SKM-1 treated with dmso at 0.1 percent for 144 hours (cell line): ENCODE measurements at regions not wholly inside any gene's neighbourhood (a gene's known extent, or its start where the extent isn't known, plus 50 kb on each side); places are given as distances from the start of the nearest gene placed in this dataset.

Experiments
- DNase-seq: peaks from one replicate; lab custom pipeline; 2025; ENCODE audit not compliant: unreplicated experiment; lab: John Stamatoyannopoulos, UW

DNA sequence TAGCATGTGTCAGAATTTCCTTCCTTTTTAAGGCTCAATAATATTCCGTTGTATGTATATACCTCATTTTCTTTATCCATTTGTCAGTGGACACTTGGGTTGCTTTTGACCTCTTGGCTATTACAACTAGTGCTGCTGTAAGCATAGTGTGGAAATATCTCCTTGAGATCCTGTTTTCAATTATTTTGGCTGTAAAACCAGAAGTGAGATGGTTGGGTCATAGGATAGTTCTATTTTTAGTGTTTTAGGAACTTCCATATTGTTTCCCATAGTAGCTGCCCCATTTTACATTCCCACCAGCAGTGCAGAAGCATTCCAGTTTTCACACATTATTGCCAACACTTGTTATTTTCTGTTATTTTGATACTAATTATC is 70.4 kb upstream of the C15orf39 start:
- peak; percentile 93 for DNase-seq

- no peak for DNase-seq
These were observed 66.9 kb upstream of the C15orf39 start for GRCh38 chr15:75134748-75135147.

GRCh38 chr15:75136118-75136517 is 65.6 kb upstream of the C15orf39 start:
- no peak for DNase-seq

- no peak for DNase-seq
These were observed 64.9 kb upstream of the C15orf39 start for GRCh38 chr15:75136758-75137157.

DNA sequence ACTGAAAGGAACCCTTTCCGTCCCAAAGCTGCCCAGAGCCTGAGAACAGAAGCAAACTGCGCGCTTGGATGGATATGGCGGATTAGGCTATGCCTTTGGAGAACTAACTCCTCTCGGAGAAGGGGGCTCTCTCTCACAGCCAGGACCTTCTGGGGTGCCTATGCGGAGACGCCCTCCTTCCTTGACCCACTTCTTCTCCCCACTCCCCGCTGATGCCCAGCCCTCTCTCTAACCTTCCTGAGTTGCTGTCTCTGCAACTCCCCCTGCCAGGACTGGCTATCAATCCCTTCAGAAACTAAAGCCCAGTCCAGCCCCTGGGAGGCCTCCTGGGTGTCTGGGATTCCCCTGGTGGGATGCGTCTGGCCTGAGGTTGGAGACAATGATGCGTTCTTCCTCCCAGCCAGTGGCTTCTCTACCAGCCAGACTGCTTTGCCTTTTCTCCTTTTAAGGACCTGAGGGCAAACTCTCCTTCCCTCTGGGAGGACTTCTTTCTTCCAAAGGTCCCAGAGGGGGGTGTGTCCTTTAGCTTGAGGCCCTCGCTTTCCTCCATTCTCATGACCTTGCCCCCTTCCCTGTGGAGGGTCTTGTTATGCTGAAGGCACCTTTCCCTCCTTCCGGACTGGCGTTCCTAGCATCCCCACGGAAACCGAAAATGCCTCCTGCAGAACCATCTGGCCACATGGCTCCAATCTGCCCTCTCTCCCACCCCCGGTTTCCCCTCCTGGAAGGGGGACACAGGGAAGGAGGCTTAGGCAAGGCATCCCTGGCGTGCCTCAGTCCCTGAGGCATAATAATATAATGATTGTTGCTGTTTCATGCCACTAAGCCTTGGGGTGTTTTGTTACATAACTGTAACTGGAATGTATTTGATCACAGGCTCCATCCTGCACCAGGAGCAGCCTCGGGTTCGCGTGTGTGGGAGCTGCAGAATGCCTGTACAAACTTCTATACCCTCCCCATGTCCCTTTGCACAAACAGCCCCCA is 63.4 kb upstream of the C15orf39 start:
- no peak for DNase-seq

DNA sequence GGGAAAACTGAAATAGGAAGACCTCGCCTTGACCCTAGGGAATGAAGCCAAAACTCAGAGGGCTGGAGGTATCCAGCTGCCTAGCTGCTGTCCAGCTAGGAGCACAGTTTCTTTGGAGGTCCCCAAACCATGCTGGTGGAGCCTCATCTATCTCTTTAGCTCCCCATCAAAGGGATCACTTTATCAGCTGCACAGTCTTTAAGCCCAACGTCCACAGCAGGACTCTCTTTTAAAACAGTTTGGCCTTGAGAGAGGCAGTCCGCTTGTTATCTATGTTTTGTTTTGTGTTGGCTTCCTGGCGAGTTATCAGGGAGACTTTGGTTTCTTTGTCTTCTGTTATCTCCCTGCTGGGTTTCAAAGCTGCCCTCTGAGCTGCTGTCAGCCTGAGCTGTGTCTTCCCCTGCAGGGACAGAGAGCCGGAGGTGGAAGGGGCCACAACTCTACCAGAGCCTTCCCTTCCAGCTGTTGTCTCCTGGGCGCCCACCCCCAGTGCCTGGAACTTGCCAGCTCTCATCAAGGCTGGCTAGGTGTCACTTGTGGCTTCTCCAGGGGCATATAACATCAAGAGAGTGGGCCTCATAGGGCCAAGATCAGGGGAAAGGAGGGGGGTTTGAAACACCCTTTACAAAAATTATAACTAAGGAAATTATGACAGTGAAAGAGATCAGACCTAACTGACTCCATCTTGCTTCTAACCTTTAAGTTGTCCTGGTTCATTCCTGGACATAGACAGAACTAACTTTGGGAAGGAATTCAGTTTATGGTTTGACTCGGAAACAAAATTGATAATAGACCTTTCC is 61.4 kb upstream of the C15orf39 start:
- DNase-seq = no peak

DNA sequence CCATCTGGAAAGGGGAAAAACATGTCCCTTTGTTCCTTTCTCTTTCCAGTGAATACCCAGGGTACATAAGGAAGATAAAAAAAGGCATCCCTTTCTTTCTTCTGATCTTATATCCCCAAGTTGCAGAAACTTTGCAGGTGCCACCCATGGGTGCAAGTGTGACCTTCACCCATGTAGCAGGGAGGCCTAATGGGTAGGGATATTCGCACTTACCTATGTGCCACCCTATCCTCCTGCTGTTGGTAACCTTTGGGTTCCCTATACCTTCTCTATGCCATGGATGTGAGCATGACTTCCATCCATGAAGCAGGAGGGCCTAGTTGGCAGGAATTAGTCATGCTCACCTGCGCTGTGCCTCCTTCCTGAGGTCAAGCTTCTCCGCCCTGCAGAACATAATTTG is 59.2 kb upstream of the C15orf39 start:
- no peak for DNase-seq

DNA sequence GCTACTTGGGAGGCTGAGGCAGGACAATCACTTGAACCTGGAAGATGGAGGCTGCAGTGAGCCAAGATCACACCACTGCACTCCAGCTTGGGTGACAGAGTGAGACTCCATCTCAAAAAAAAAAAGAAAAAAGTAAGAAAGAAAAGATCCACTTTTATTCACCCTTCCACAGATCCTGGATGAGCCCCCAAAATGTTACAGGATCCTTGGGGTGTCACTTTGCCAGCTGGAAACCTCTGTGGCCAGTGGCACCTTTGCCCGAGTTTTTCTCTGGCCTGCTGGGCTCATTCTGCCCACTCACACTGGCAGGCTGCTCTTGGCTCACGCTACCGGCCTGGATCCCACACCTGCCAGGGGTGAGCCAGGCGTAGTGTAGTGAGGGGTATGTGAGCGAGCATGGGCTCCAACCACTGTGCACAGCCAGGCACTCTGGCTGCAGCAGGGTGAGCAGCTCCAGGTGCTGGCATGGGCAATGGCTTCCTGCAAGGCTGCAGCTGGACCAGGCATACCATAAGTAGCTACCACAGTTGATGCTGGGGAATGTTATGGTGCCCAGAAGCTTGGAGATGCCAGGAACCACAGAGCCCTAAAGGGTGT is 57.8 kb upstream of the C15orf39 start:
- DNase-seq = no peak

DNA sequence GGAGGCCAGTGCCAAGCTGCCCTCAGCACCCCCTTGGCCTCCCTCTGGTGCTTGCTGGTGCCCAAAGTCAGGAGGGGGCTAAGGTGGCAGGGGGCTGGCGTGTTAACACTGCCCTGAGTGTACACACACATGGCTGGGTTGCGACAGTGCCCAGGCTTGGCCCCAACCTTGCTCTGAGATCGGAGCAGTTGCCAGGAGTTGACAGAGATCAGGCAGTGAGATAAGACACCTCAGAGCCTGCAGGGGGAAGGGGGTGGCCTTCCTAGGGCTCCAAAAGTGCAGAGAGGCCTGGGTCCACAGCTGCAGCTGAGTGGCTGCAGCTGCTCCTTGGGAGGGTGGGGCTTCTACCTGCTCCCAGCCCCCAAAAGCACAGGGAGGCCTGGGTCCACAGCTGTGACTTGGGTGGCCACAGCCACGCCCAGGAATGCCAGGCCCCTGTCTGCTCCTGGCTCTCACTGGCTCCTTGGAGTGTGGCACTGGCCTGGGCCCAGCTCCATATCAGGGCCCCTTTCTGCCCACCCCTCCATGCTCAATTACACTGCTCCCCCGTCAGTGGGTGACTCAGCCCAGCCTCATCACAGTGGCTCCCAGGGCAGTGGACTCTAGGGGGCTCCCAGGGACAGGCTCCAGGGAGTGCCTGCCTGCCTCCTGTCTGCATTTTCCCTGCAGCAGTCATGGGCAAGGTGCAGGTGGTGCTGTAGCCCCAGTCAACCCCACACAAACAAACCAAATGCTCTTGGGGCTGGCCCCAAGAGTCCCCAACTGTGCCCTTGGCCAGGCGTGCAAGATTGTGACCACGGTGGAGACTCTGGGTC is 56.4 kb upstream of the C15orf39 start:
- no peak for DNase-seq

DNA sequence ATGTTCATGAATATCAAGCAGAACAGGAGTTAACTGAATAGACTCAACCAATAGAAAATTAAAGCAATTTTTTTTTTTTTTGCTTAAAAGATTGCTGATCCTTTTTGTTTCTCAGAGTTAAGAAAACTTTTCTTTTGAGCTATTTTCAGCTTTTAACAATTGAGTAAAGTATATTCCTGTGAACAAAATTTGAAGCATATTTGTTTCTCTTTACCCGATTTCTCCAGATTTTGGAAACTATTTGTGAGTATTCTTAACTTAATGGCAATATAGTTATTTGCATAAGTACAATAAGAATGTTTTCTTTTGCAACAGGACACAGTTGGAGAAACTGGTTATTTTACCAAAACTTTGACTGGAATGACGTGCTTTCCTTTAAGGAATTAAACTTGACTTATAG is 53.4 kb upstream of the C15orf39 start:
- no peak for DNase-seq

GRCh38 chr15:75149867-75150709 is 51.6 kb upstream of the C15orf39 start:
- no peak for DNase-seq

- no peak for DNase-seq
These were observed 50.2 kb upstream of the C15orf39 start for GRCh38 chr15:75151214-75152128.
